Fibroblast of pulmonary artery (primary cell): ENCODE measurements at regions not wholly inside any gene's neighbourhood (a gene's known extent, or its start where the extent isn't known, plus 50 kb on each side); places are given as distances from the start of the nearest gene placed in this dataset.
A peak's percentile ranks its signal among the peaks of the same experiment; 100 is the strongest.

Source experiments
- DNase-seq: peaks from one replicate; pipeline ENCODE4 v3.0.0-alpha.2; 2010; ENCODE audit warnings: low read depth
- H3K4me3 ChIP-seq: replicated peaks from 2 replicates; pipeline ENCODE4 v1.5.1; 2011; ENCODE audit warnings: low read depth, mild to moderate bottlenecking, control low read depth, low read length, moderate library complexity
- TF ChIP-seq, protein P1 (sequence below): IDR thresholded peaks from 2 replicates; pipeline ENCODE4 v1.5.1; 2011; ENCODE audit warnings: mild to moderate bottlenecking, control low read depth, low read length, inconsistent platforms; ENCODE audit errors: missing control alignments

DNA sequence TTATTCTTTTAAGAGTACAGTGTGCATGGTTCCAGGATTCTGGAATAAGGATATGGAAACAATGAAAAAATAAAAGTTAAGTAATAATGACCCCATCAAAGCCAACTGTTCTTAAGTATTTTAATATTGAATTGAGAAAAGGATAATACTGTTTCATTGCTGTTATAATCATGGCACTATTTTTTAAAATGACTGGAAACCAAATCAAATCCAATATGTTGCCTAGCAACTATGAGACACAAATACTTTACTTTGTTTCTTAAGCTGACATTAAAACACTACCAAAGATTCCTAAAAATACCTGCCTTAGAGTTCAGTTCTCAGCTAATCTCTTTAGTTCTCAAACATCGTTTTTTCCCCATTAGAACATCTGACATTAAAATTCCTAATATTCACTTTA, 66.4 kb upstream of the OTOGL start:
- TF ChIP-seq, protein P1, sequence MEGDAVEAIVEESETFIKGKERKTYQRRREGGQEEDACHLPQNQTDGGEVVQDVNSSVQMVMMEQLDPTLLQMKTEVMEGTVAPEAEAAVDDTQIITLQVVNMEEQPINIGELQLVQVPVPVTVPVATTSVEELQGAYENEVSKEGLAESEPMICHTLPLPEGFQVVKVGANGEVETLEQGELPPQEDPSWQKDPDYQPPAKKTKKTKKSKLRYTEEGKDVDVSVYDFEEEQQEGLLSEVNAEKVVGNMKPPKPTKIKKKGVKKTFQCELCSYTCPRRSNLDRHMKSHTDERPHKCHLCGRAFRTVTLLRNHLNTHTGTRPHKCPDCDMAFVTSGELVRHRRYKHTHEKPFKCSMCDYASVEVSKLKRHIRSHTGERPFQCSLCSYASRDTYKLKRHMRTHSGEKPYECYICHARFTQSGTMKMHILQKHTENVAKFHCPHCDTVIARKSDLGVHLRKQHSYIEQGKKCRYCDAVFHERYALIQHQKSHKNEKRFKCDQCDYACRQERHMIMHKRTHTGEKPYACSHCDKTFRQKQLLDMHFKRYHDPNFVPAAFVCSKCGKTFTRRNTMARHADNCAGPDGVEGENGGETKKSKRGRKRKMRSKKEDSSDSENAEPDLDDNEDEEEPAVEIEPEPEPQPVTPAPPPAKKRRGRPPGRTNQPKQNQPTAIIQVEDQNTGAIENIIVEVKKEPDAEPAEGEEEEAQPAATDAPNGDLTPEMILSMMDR = no peak
- peak; percentile 21 for DNase-seq
- H3K4me3 ChIP-seq = no peak overlapping the region

DNA sequence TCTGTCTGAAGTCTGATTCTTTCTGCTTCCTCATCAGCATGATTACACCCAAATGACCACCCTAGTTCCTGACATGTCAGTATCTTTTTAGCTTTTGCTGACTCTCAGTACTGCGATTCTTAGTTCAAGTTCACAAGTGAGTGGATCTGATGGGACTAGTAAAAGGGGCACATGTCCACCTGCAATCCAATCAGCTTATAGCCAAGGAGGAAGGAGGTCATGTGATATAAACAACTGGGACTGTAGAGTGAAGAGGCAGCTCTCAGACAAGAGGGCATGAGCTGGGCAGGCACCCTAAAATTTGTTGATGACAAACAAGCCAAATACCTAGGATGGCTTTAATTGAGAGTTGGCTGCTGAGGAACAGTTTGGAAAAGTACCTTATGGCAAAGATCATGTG, 68.1 kb upstream of the OTOGL start:
- H3K4me3 ChIP-seq = no peak overlapping the region
- no peak for DNase-seq
- TF ChIP-seq, protein P1 = no peak

DNA sequence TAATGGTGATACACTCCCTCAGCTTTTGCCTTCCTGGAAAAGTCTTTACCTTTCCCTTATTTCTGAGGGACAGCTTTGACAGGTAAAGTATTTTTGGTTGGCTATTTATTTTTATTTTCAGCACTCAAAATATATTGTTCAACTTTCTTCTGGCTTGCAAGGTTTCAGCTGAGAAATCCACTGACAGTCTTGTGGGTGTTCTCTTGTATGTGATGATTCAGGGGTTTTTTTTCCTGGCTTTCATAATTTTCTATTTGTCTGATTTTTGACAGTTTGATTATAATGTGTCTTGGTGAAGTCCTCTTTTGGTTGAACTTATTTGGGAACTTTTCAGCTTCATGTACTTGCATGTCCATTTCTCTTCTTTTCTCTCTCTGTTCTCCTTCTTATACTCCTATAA, 73.7 kb upstream of the OTOGL start:
- H3K4me3 ChIP-seq = no peak overlapping the region
- TF ChIP-seq, protein P1 = no peak
- no peak for DNase-seq

DNA sequence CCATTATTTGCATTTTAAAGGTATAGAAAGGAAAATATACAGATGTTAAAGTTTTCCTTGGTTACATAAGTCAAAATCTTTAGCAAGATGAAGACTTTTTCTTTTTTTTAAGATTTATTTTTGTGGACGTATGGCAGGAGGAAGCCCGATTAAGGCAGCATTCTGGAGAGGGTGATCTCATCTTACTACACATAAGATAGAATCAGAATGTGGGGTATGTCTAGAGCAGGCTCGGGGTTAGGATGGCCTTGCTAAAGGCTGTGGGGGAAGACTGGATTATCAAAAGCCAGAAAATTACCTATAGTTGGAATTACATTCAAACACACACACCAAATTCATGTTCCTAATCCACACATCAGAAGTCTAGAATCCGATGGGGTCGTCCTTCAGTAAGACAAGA, 79.6 kb upstream of the OTOGL start:
- TF ChIP-seq, protein P1 = no peak
- no peak overlapping the region for H3K4me3 ChIP-seq
- DNase-seq = no peak

DNA sequence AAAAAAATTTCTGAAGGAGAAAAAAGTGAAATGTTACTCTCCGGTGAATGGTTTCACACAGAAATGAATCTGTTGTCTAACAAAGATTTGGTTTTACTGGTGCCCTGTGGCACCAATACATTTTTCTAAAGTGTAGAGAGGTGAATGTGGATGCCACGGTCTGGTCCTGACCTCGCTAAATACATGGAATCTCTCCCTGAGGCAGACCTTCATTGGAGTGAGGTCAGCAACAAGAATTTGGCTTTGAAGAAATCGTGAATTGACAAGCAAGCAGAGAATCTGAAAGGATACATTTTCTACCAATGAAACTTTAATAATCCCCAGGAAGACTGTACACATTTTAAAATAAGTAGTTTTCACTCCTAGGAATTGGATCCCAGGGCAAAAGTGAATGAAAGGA, 81.2 kb upstream of the OTOGL start:
- TF ChIP-seq, protein P1 = no peak
- no peak for DNase-seq
- H3K4me3 ChIP-seq = no peak overlapping the region

DNA sequence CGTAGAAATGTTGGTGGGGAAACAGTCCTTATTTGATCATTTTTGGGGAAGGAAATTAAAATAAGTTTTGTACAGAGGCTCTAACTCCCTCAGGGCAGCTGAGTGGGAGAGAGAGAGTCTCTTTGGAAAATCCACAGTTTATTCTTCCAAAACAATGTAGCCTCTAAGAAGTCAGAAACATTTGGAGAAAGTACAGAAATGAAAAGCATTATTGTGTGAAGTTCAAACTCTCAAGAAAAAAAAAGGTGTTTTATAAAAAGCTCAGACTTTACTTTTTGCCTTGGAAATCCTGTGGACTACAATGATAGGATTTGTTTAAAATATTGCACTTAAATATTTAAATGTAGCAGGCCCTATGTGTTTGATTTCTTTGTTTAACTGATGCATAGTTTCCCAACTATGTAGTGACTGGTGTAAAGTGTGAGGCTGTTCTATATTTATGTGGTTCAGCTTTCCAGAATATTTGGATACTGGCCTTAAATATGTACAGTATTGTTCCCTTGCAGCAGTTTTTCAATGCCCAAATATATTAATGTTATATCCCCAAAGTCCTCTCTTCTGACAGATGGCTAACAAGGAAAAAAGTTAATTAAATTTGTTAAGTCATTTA, 82.0 kb upstream of the OTOGL start:
- no peak for DNase-seq
- no peak overlapping the region for H3K4me3 ChIP-seq
- TF ChIP-seq, protein P1 = no peak

DNA sequence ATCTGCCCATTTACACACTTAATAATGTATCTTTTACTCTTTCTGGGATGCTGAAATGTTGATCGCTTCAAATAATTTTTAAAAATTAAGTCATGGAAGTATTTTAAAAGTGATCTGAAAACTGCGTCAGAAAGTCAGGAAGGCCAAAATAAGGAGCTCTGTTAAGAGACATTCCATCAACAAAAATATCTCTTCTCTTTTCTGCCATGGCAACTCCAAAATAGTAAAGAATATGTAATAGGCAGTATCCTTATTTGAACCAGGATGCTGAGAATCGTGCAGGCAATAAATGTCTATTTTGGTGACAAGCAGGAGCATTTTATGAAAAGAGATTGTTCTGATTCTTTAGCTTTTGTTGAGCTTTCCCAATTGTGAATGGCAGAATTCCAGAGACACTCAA, 81.8 kb upstream of the PPP1R12A start:
- H3K4me3 ChIP-seq = no peak overlapping the region
- no peak for DNase-seq
- TF ChIP-seq, protein P1 = no peak
